B cell (primary cell): ENCODE measurements at regions not wholly inside any gene's neighbourhood (a gene's known extent, or its start where the extent isn't known, plus 50 kb on each side); places are given as distances from the start of the nearest gene placed in this dataset.

Experiments
- ATAC-seq: fragments of 200-7000 bp; cut with Tn5 transposase; one replicate; pipeline ENCODE4 v1.10.0; 2021; ENCODE audit warnings: low read depth, mild to moderate bottlenecking, moderate number of reproducible peaks, moderate library complexity
- CTCF ChIA-PET: fragments of 350-600 bp; sonication (Branson Sonifier 250); formaldehyde crosslinking; loops from one replicate; lab custom pipeline; 2021; ENCODE audit warnings: antibody characterized with exemption, inconsistent platforms; lab: Charles Lee
- POLR2A ChIA-PET: fragments of 350-600 bp; sonication (Branson Sonifier 250); formaldehyde crosslinking; loops from one replicate; lab custom pipeline; 2021; ENCODE audit warnings: antibody characterized with exemption; lab: Charles Lee
- DNase-seq: peaks from one replicate; pipeline ENCODE4 v3.0.0; 2013
- H2AFZ ChIP-seq: 2 replicates; pipeline ENCODE4 v1.6.1; 2012; ENCODE audit warnings: mild to moderate bottlenecking, low read depth, low read length; ENCODE audit not compliant: insufficient read depth, poor library complexity, severe bottlenecking
- H3K27ac ChIP-seq, 2 donors: 1 replicate in 1 of 2; 2 replicates in 1 of 2; pipeline ENCODE4 v1.5.1; 2012 to 2013; ENCODE audit warnings: low read length in 2 of 2, mild to moderate bottlenecking in 2 of 2, moderate library complexity in 1 of 2
- H3K27me3 ChIP-seq, 4 experiments: fragments of 200-600 bp in 1 of 4; sonication (generic) in 1 of 4; replicated peaks in 1 of 4; 1 replicate in 2 of 4; 2 replicates in 2 of 4; pipeline versions ENCODE4 v1.6.1 to v1.7.0; 2013 to 2016; ENCODE audit warnings: low read length in 3 of 4, mild to moderate bottlenecking in 2 of 4, mixed read lengths in 1 of 4, moderate library complexity in 1 of 4; ENCODE audit not compliant: insufficient read depth in 4 of 4, control insufficient read depth in 3 of 4; ENCODE audit errors: control extremely low read depth in 1 of 4
- H3K36me3 ChIP-seq, 2 experiments: replicated peaks in 1 of 2; 1 replicate in 1 of 2; 2 replicates in 1 of 2; pipeline versions ENCODE4 v1.6.1 to v1.7.1; 2013; ENCODE audit warnings: low read length in 1 of 2; ENCODE audit not compliant: insufficient read depth in 2 of 2, control insufficient read depth in 1 of 2; ENCODE audit errors: control extremely low read depth in 1 of 2, extremely low read depth in 1 of 2
- H3K4me1 ChIP-seq, 2 donors: fragments of 200-600 bp in 1 of 2; sonication (generic) in 1 of 2; 1 replicate in 1 of 2; 2 replicates in 1 of 2; pipeline versions ENCODE4 v1.5.1 to v1.6.1; 2013 to 2017; ENCODE audit warnings: low read length in 2 of 2; ENCODE audit not compliant: control insufficient read depth in 2 of 2, insufficient read depth in 2 of 2
- H3K4me2 ChIP-seq: replicated peaks from 2 replicates; pipeline ENCODE3; 2012; ENCODE audit warnings: mild to moderate bottlenecking, low read depth, low read length; ENCODE audit not compliant: poor library complexity, severe bottlenecking
- H3K4me3 ChIP-seq, 5 experiments: fragments of 200-600 bp in 1 of 5; sonication (generic) in 1 of 5; 1 replicate in 3 of 5; 2 replicates in 2 of 5; pipeline versions ENCODE4 v1.5.1 to v1.7.0; 2011 to 2016; ENCODE audit warnings: low read length in 4 of 5, mild to moderate bottlenecking in 4 of 5, low read depth in 2 of 5, control low read depth in 1 of 5, moderate library complexity in 1 of 5; ENCODE audit not compliant: insufficient read depth in 1 of 5; ENCODE audit errors: control extremely low read depth in 1 of 5, extremely low read depth in 1 of 5
- H3K79me2 ChIP-seq: fragments of 200-600 bp; sonication (generic); one replicate; pipeline ENCODE4 v1.6.0; 2016; ENCODE audit warnings: low read length; ENCODE audit not compliant: control insufficient read depth, insufficient read depth
- H3K9ac ChIP-seq: fragments of 200-600 bp; sonication (generic); 2 replicates; pipeline ENCODE4 v1.6.1; 2017; ENCODE audit warnings: mild to moderate bottlenecking, low read length, moderate library complexity
- H3K9me3 ChIP-seq, 3 donors: one replicate each; pipeline versions ENCODE4 v1.6.1 to v1.7.1; 2013; ENCODE audit warnings: low read length in 2 of 3; ENCODE audit not compliant: control insufficient read depth in 2 of 3, insufficient read depth in 1 of 3; ENCODE audit errors: control extremely low read depth in 1 of 3
- H4K20me1 ChIP-seq: 2 replicates; pipeline ENCODE4 v1.6.0; 2012; ENCODE audit warnings: mild to moderate bottlenecking, low read length; ENCODE audit not compliant: insufficient read depth, control insufficient read depth, poor library complexity, severe bottlenecking
- H3K27ac Mint-ChIP-seq: one replicate; pipeline ENCODE4 v1.8.0; 2021; ENCODE audit warnings: mixed read lengths
- H3K27me3 Mint-ChIP-seq: one replicate; pipeline ENCODE4 v1.8.0; 2021; ENCODE audit warnings: mixed read lengths
- H3K4me1 Mint-ChIP-seq: one replicate; pipeline ENCODE4 v1.8.0; 2021; ENCODE audit warnings: mixed read lengths
- H3K4me3 Mint-ChIP-seq: one replicate; pipeline ENCODE4 v1.8.0; 2021; ENCODE audit warnings: mixed read lengths
- H3K9me3 Mint-ChIP-seq: one replicate; pipeline ENCODE4 v1.8.0; 2022; ENCODE audit warnings: mixed read lengths; ENCODE audit not compliant: insufficient read depth
- EZH2 ChIP-seq: IDR thresholded peaks from 2 replicates; pipeline ENCODE4 v1.6.1; 2012; ENCODE audit warnings: borderline replicate concordance, low read depth, mild to moderate bottlenecking, moderate library complexity, low read length; ENCODE audit not compliant: insufficient read depth, poor library complexity, severe bottlenecking
- WGBS: methylation state at CpG from one replicate; pipeline ENCODE4 v1.1.5; 2013; ENCODE audit warnings: missing lambda C conversion rate; ENCODE audit not compliant: insufficient coverage; 5-methylcytosine and 5-hydroxymethylcytosine counted together
- intact Hi-C: fragments of 100-400 bp; cut with micrococcal nuclease; formaldehyde crosslinking; loops from one replicate; pipeline ENCODE4 v1.10.0; 2022
- TF ChIP-seq, protein P1 (sequence below): fragments of 200-600 bp; IDR thresholded peaks from one replicate; pipeline ENCODE4 v1.8.0; 2022; ENCODE audit warnings: antibody characterized with exemption, mild to moderate bottlenecking

DNA sequence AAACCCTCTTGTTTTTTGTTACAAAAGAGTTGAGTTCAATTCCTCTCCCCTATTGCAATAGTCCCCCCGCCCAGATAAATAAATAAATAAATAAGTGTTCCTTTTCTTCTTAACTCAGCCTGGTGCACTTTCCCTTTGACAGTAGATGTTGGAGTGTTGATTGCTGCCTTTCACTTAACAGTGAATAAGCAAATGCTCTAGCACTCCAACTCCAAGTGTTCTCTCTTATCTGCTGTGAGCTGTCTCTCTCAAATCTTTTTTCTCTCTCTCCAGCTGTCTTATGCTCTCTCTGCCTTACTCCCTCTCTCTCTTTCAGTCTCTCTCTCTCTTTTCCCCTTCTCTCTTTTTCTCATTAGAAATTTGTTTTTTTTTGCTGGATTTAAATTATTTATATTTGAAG, 216.7 kb downstream of the TMX3 start:
- H3K9me3 Mint-ChIP-seq = no peaks in the 10 kb centered on the region
- no peak overlapping the region for H3K27ac Mint-ChIP-seq
- no peaks in the 10 kb centered on the region for H3K4me1 Mint-ChIP-seq
- ChIA-PET CTCF (interaction anchor here (0.7 kb wide), 1 partner anchor 1224 kb away, joined by 3 read pairs; no protein-coding TSS in a partner anchor), POLR2A (no interaction called here)
- Histone ChIP-seq H3K79me2 (no peaks in the 10 kb centered on the region), H3K9me3 (no peaks in the 10 kb centered on the region), H3K4me3 (no peak overlapping the region), H3K27ac (no peak overlapping the region), H3K4me2 (no peak overlapping the region), H3K27me3 (no peaks in the 10 kb centered on the region), H4K20me1 (no peaks in the 10 kb centered on the region), H3K4me1 (no peaks in the 10 kb centered on the region), H2AFZ (no peak overlapping the region), H3K9ac (no peak overlapping the region), H3K36me3 (no peaks in the 10 kb centered on the region)
- DNase-seq (no peak), ATAC-seq (no peak)
- H3K4me3 Mint-ChIP-seq = no peak overlapping the region
- no peaks in the 10 kb centered on the region for H3K27me3 Mint-ChIP-seq
- TF ChIP-seq EZH2 = no peak
- TF ChIP-seq, protein P1, sequence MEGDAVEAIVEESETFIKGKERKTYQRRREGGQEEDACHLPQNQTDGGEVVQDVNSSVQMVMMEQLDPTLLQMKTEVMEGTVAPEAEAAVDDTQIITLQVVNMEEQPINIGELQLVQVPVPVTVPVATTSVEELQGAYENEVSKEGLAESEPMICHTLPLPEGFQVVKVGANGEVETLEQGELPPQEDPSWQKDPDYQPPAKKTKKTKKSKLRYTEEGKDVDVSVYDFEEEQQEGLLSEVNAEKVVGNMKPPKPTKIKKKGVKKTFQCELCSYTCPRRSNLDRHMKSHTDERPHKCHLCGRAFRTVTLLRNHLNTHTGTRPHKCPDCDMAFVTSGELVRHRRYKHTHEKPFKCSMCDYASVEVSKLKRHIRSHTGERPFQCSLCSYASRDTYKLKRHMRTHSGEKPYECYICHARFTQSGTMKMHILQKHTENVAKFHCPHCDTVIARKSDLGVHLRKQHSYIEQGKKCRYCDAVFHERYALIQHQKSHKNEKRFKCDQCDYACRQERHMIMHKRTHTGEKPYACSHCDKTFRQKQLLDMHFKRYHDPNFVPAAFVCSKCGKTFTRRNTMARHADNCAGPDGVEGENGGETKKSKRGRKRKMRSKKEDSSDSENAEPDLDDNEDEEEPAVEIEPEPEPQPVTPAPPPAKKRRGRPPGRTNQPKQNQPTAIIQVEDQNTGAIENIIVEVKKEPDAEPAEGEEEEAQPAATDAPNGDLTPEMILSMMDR = no peak
- intact Hi-C loops = no loop called here
- WGBS = no CpG with 5 or more reads among the region's 1 CpG

DNA sequence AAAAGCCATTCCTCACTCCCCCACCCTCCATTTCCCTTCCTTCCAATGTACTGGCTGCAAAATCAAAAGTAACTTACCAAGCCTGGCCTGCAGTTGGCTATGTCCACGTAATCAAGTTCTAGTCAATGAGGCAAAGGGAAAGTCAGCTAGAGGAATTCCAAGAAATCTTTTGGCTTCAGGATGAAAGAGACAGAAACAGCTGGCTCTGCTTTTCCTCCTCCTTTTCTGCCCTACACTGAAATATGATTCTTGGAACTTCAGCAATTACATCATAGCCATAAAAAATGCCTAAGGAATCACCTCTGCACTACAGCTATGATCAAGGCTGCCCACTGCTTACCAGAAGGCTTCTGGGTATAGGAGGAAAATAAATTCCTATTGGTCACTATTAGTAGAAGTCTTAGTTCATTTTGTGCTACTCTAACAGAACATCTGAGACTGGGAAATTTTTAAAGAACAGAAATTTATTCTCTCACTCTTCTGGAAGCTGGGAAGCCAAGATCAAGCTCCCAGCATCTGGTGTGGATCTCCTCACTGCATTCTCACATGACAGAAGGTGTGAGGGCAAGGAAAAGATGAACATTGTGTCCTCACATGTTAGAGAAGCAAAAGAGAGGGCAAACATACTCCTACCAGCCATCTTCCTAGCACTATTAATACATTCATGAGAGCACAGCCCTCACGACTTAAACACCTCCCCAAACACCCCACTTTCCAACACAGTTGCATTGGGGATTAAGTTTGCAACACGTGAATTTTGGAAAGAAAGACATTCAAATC, 219.9 kb downstream of the TMX3 start:
- intact Hi-C loops = no loop called here
- no peaks in the 10 kb centered on the region for H3K27me3 Mint-ChIP-seq
- H3K27ac ChIP-seq = no peak overlapping the region
- no peak overlapping the region for H3K4me3 ChIP-seq
- no peak overlapping the region for H3K4me2 ChIP-seq
- TF ChIP-seq EZH2 = no peak
- TF ChIP-seq, protein P1 = no peak
- H3K27ac Mint-ChIP-seq = no peak overlapping the region
- H3K4me3 Mint-ChIP-seq = no peak overlapping the region
- no peaks in the 10 kb centered on the region for H4K20me1 ChIP-seq
- H3K9me3 ChIP-seq = no peaks in the 10 kb centered on the region
- ATAC-seq (no peak), DNase-seq (no peak)
- H3K9me3 Mint-ChIP-seq = no peaks in the 10 kb centered on the region
- no peaks in the 10 kb centered on the region for H3K4me1 ChIP-seq
- no peaks in the 10 kb centered on the region for H3K36me3 ChIP-seq
- ChIA-PET POLR2A (no interaction called here), CTCF (no interaction called here)
- H3K4me1 Mint-ChIP-seq = no peaks in the 10 kb centered on the region
- WGBS = 100% methylated on average over 1 of the region's 3 CpGs
- no peak overlapping the region for H2AFZ ChIP-seq
- H3K27me3 ChIP-seq = no peaks in the 10 kb centered on the region
- H3K9ac ChIP-seq = no peak overlapping the region
- H3K79me2 ChIP-seq = no peaks in the 10 kb centered on the region
